Adrenal gland (tissue), 5 donors: ENCODE measurements at regions not wholly inside any gene's neighbourhood (a gene's known extent, or its start where the extent isn't known, plus 50 kb on each side); places are given as distances from the start of the nearest gene placed in this dataset.

ENCODE experiments used
- POLR2A ChIP-seq, 2 donors: fragments of 450-650 bp; IDR thresholded peaks; one replicate each; pipeline ENCODE4 v1.6.1; 2017; ENCODE audit warnings: antibody characterized with exemption in 2 of 2, mild to moderate bottlenecking in 2 of 2, moderate library complexity in 1 of 2
- TF ChIP-seq, protein P1 (sequence below), 6 experiments: fragments of 450-650 bp in 4 of 6; fragments of 200-600 bp in 2 of 6; sonication (generic) in 1 of 6; IDR thresholded peaks; 1 replicate in 5 of 6; 2 replicates in 1 of 6; pipeline versions ENCODE4 v1.5.1 to v1.8.0; 2016 to 2021; ENCODE audit warnings: antibody characterized with exemption in 6 of 6, mild to moderate bottlenecking in 2 of 6, moderate library complexity in 1 of 6
- donor health status: DM: no; HTN: no; CAD: no.

DNA sequence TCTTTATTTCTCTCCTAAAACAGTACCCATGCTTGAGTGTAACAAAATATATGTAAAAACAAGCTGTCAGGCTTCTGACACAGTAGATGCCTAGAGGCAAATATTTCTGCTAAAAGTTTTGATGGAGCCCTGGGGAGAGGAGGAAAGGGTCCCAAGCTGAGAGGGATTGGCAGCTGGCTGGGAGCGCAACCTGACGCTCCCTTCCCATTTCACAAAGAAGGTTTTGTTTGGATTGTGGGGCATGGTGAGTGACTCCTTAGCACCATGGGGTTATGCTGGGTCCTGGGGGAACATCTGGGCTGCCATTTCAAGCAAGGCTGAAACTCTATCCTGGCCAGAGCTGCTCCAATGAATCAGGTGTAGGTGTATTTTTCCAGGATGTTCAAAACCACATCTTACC lies 720.5 kb downstream of the MAFB start:
- TF ChIP-seq, protein P1, sequence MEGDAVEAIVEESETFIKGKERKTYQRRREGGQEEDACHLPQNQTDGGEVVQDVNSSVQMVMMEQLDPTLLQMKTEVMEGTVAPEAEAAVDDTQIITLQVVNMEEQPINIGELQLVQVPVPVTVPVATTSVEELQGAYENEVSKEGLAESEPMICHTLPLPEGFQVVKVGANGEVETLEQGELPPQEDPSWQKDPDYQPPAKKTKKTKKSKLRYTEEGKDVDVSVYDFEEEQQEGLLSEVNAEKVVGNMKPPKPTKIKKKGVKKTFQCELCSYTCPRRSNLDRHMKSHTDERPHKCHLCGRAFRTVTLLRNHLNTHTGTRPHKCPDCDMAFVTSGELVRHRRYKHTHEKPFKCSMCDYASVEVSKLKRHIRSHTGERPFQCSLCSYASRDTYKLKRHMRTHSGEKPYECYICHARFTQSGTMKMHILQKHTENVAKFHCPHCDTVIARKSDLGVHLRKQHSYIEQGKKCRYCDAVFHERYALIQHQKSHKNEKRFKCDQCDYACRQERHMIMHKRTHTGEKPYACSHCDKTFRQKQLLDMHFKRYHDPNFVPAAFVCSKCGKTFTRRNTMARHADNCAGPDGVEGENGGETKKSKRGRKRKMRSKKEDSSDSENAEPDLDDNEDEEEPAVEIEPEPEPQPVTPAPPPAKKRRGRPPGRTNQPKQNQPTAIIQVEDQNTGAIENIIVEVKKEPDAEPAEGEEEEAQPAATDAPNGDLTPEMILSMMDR (IDR thresholded peaks at IDR 0.05), result no peak
- no peak for TF ChIP-seq POLR2A (IDR thresholded peaks at IDR 0.05)
